GM12878 (cell line): ENCODE measurements at regions not wholly inside any gene's neighbourhood (a gene's known extent, or its start where the extent isn't known, plus 50 kb on each side); places are given as distances from the start of the nearest gene placed in this dataset.
"Not testable (repeated sequence)": the region's sequence is repeated elsewhere in the genome, so short reads cannot be mapped to it uniquely, and the experiment has no call there.

Source experiments
- ATAC-seq: fragments of 200-7000 bp; cut with Tn5 transposase; 3 replicates; pipeline ENCODE4 v1.9.1; 2020; ENCODE audit warnings: mild to moderate bottlenecking, moderate library complexity
- BruUV-seq: library from RNA; stranded (reverse); fragments of 400-500 nt; replicated peaks from 2 replicates; lab custom pipeline; 2021; lab: Mats Ljungman, UMichigan
- CTCF ChIA-PET: fragments of 300-600 bp; sonication (Branson Sonifier 250); formaldehyde crosslinking; extraction: SDS; loops from one replicate; lab custom pipeline; 2021; ENCODE audit warnings: inconsistent platforms; lab: Yijun Ruan, JAX
- POLR2A ChIA-PET: fragments of 350-600 bp; formaldehyde crosslinking; extraction: SDS; loops from one replicate; lab custom pipeline; 2021; ENCODE audit warnings: inconsistent platforms; lab: Charles Lee
- RAD21 ChIA-PET: fragments of 300-600 bp; sonication (Branson Sonifier 250); formaldehyde crosslinking; loops from one replicate; lab custom pipeline; 2023; ENCODE audit warnings: antibody characterized with exemption; ENCODE audit not compliant: unreplicated experiment; lab: Charles Lee
- SMC1A ChIA-PET: fragments of 300-600 bp; sonication (Branson Sonifier 250); formaldehyde crosslinking; loops from one replicate; lab custom pipeline; 2023; ENCODE audit not compliant: unreplicated experiment, uncharacterized antibody; lab: Charles Lee
- DNase-seq: peaks from one replicate; pipeline ENCODE4 v3.0.0-alpha.2; 2011; ENCODE audit warnings: low read depth, low spot score
- FAIRE-seq: peaks from 3 replicates; lab custom pipeline; 2011; peaks lifted over from hg19 to GRCh38; lab: Jason Lieb, UNC
- H2AFZ ChIP-seq: 2 replicates; pipeline ENCODE4 v1.6.0; 2011; ENCODE audit warnings: low read depth, low read length, control low read depth; ENCODE audit not compliant: control insufficient read depth
- H3K27ac ChIP-seq: 2 replicates; pipeline ENCODE4 v1.5.1; 2011; ENCODE audit warnings: control low read depth; ENCODE audit not compliant: control insufficient read depth, insufficient read depth
- H3K27me3 ChIP-seq, 2 experiments: replicated peaks in 1 of 2; 2 replicates each; pipeline versions ENCODE4 v1.6.0 to v1.6.1; 2011; ENCODE audit warnings: low read length in 1 of 2; ENCODE audit not compliant: control insufficient read depth in 2 of 2, insufficient read depth in 2 of 2
- H3K36me3 ChIP-seq, 2 experiments: 2 replicates each; pipeline ENCODE4 v1.5.1; 2011; ENCODE audit warnings: low read length in 1 of 2; ENCODE audit not compliant: control insufficient read depth in 2 of 2, insufficient read depth in 2 of 2
- H3K4me1 ChIP-seq: 2 replicates; pipeline ENCODE4 v1.6.1; 2011; ENCODE audit warnings: mild to moderate bottlenecking, low read length, moderate library complexity, mixed read lengths; ENCODE audit not compliant: control insufficient read depth, insufficient read depth
- H3K4me2 ChIP-seq: 2 replicates; pipeline ENCODE4 v1.6.0; 2011; ENCODE audit warnings: control low read depth; ENCODE audit not compliant: control insufficient read depth, insufficient read depth
- H3K4me3 ChIP-seq: fragments of 200-600 bp; sonication (generic); 2 replicates; pipeline ENCODE4 v1.5.1; 2016
- H3K79me2 ChIP-seq: 2 replicates; pipeline ENCODE4 v1.6.0; 2011; ENCODE audit warnings: low read length; ENCODE audit not compliant: control insufficient read depth, insufficient read depth
- H3K9ac ChIP-seq: 2 replicates; pipeline ENCODE4 v1.8.0; 2011; ENCODE audit warnings: low read length, control low read depth, mixed read lengths; ENCODE audit not compliant: control insufficient read depth, insufficient read depth
- H3K9me3 ChIP-seq: replicated peaks from 3 replicates; pipeline ENCODE4 v1.5.1; 2011; ENCODE audit warnings: mild to moderate bottlenecking, low read length; ENCODE audit not compliant: control insufficient read depth, insufficient read depth
- H4K20me1 ChIP-seq: 2 replicates; pipeline ENCODE4 v1.6.0; 2011; ENCODE audit not compliant: control insufficient read depth, insufficient read depth
- BCL3 ChIP-seq: IDR thresholded peaks from 2 replicates; pipeline ENCODE4 v1.6.1; 2011; ENCODE audit warnings: borderline replicate concordance, low read depth, mild to moderate bottlenecking, moderate library complexity, low read length; ENCODE audit not compliant: insufficient read depth, poor library complexity, severe bottlenecking
- CBX3 ChIP-seq: fragments of 200-600 bp; sonication (generic); IDR thresholded peaks from 2 replicates; pipeline ENCODE4 v1.6.1; 2016; ENCODE audit warnings: low read depth, borderline replicate concordance
- FOXM1 ChIP-seq: IDR thresholded peaks from 2 replicates; pipeline ENCODE4 v1.6.1; 2012; ENCODE audit warnings: low read depth, mild to moderate bottlenecking, inconsistent platforms, low read length, moderate library complexity
- HCFC1 ChIP-seq: fragments of 150-350 bp; IDR thresholded peaks from 2 replicates; pipeline ENCODE4 v1.6.1; 2014; ENCODE audit warnings: low read length
- IRF4 ChIP-seq: IDR thresholded peaks from 2 replicates; pipeline ENCODE4 v1.6.1; 2011; ENCODE audit warnings: low read depth, low read length
- KAT2A ChIP-seq: conservative IDR thresholded peaks from 2 replicates; pipeline ENCODE4 v1.6.1; 2011; ENCODE audit warnings: low read depth, low read length; ENCODE audit not compliant: control insufficient read depth
- NFYB ChIP-seq: IDR thresholded peaks from 2 replicates; pipeline ENCODE4 v1.6.1; 2011; ENCODE audit warnings: low read depth, mild to moderate bottlenecking, low read length, improper control_type of control experiment, moderate library complexity; ENCODE audit not compliant: insufficient read depth
- POLR2AphosphoS5 ChIP-seq: IDR thresholded peaks from 2 replicates; pipeline ENCODE4 v1.6.1; 2011; ENCODE audit warnings: mild to moderate bottlenecking, low read length, inconsistent platforms
- ZBED1 ChIP-seq: IDR thresholded peaks from 2 replicates; pipeline ENCODE4 v1.6.1; 2016; ENCODE audit warnings: borderline replicate concordance
- ZNF274 ChIP-seq: IDR thresholded peaks from one replicate; pipeline ENCODE4 v1.8.0; 2011; ENCODE audit not compliant: insufficient read length, insufficient read depth
- ZSCAN29 ChIP-seq: fragments of 450-650 bp; IDR thresholded peaks from 2 replicates; pipeline ENCODE4 v1.6.1; 2017; ENCODE audit warnings: mild to moderate bottlenecking, moderate library complexity
- WGBS: methylation state at CpG from one replicate; pipeline ENCODE4 v1.1.6; 2016; ENCODE audit warnings: low lambda C conversion rate; ENCODE audit not compliant: insufficient replicate concordance, insufficient coverage; ENCODE audit errors: missing lambda C conversion rate; 5-methylcytosine and 5-hydroxymethylcytosine counted together
- in situ Hi-C: fragments of 300-500 bp; cut with MboI; formaldehyde crosslinking; loops from 9 replicates; pipeline ENCODE4 v1.14.3; 2018; ENCODE audit warnings: mixed read lengths
- intact Hi-C: fragments of 100-400 bp; cut with micrococcal nuclease; formaldehyde crosslinking; loops from one replicate; pipeline ENCODE4 v1.14.2; 2022; ENCODE audit not compliant: unreplicated experiment

- ChIA-PET SMC1A (no interaction called here), RAD21 (no interaction called here), POLR2A (no interaction called here), CTCF (no interaction called here)
- Histone ChIP-seq H4K20me1 (no peaks in the 10 kb centered on the region), H3K79me2 (no peaks in the 10 kb centered on the region), H3K9ac (no peak overlapping the region), H3K4me2 (no peak overlapping the region), H3K36me3 (no peaks in the 10 kb centered on the region), H3K4me1 (no peaks in the 10 kb centered on the region), H3K27me3 (no peaks in the 10 kb centered on the region; a peak in 1 of 4 replicates), H2AFZ (no peak overlapping the region), H3K27ac (no peak overlapping the region), H3K4me3 (no peak overlapping the region), H3K9me3 (no peaks in the 10 kb centered on the region; the same call in 2 of the 3 replicates)
- intact Hi-C loops (loop anchor here (10.0 kb wide), 1 partner anchor 343 kb away; the partner anchor contains the start of gene RP9), in situ Hi-C loops (no loop called here)
- ATAC-seq, result no peak
- BruUV-seq, result no TSS peak
- no peak for TF ChIP-seq KAT2A
- no peak for TF ChIP-seq HCFC1
- no peak for TF ChIP-seq FOXM1
- no peak for TF ChIP-seq NFYB
- no peak for TF ChIP-seq ZNF274
- no peak for TF ChIP-seq IRF4
- no peak for TF ChIP-seq BCL3
- no peak for TF ChIP-seq ZBED1
- TF ChIP-seq ZSCAN29, result no peak
- no peak for TF ChIP-seq CBX3
- TF ChIP-seq POLR2AphosphoS5, result no peak
- 38% methylated on average over 42 of the region's 46 CpGs for WGBS
- no peak for FAIRE-seq
- DNase-seq, result no peak
Observed at GRCh38 chr7:32761451-32762205, 129.9 kb downstream of the KBTBD2 start.

GRCh38 chr7:32760755-32761154, 130.8 kb downstream of the KBTBD2 start:
- H3K27ac ChIP-seq, DNase-seq, ATAC-seq, in situ Hi-C loops, H3K4me1 ChIP-seq, H3K4me2 ChIP-seq, H3K27me3 ChIP-seq, CTCF ChIA-PET, SMC1A ChIA-PET, H3K36me3 ChIP-seq, RAD21 ChIA-PET, H2AFZ ChIP-seq, H3K9me3 ChIP-seq, H4K20me1 ChIP-seq, H3K9ac ChIP-seq, FAIRE-seq, H3K4me3 ChIP-seq, H3K79me2 ChIP-seq, BruUV-seq, POLR2A ChIA-PET: not testable (repeated sequence)
- WGBS, result 96% methylated on average over 5 of the region's 5 CpGs
- intact Hi-C loops, result loop anchor here (10.0 kb wide), 1 partner anchor 344 kb away; the partner anchor contains the start of gene RP9

GRCh38 chr7:32759859-32760258, 131.7 kb downstream of the KBTBD2 start:
- CTCF ChIA-PET, ATAC-seq, FAIRE-seq, DNase-seq, RAD21 ChIA-PET, H3K9me3 ChIP-seq, H3K4me3 ChIP-seq, SMC1A ChIA-PET, H3K27ac ChIP-seq, POLR2A ChIA-PET, BruUV-seq, H2AFZ ChIP-seq, H4K20me1 ChIP-seq, H3K79me2 ChIP-seq, H3K36me3 ChIP-seq, H3K4me1 ChIP-seq, H3K4me2 ChIP-seq, in situ Hi-C loops, H3K27me3 ChIP-seq, H3K9ac ChIP-seq: not testable (repeated sequence)
- 78% methylated on average over 3 of the region's 3 CpGs for WGBS
- intact Hi-C loops, result loop anchor here (10.0 kb wide), 1 partner anchor 345 kb away; the partner anchor contains the start of gene RP9
